IPS-18a (cell line): ENCODE measurements at regions not wholly inside any gene's neighbourhood (a gene's known extent, or its start where the extent isn't known, plus 50 kb on each side); places are given as distances from the start of the nearest gene placed in this dataset.
"Not testable (repeated sequence)": the region's sequence is repeated elsewhere in the genome, so short reads cannot be mapped to it uniquely, and the experiment has no call there.

Source experiments
- H3K27ac ChIP-seq: one replicate; pipeline ENCODE4 v1.5.1; 2013; ENCODE audit warnings: low read length
- H3K27me3 ChIP-seq: one replicate; pipeline ENCODE4 v1.6.1; 2013; ENCODE audit warnings: mild to moderate bottlenecking, low read length; ENCODE audit not compliant: control insufficient read depth, insufficient read depth
- H3K36me3 ChIP-seq: one replicate; pipeline ENCODE4 v1.6.1; 2013; ENCODE audit warnings: low read depth, low read length; ENCODE audit not compliant: control insufficient read depth
- H3K4me1 ChIP-seq: one replicate; pipeline ENCODE4 v1.6.1; 2013; ENCODE audit warnings: low read depth, low read length; ENCODE audit not compliant: control insufficient read depth
- H3K4me3 ChIP-seq: one replicate; pipeline ENCODE4 v1.5.1; 2013; ENCODE audit warnings: low read length
- H3K9ac ChIP-seq: one replicate; pipeline ENCODE4 v1.6.1; 2013; ENCODE audit warnings: mild to moderate bottlenecking, low read length, moderate library complexity
- H3K9me3 ChIP-seq: one replicate; pipeline ENCODE4 v1.6.1; 2013; ENCODE audit warnings: low read depth, low read length; ENCODE audit not compliant: control insufficient read depth

DNA sequence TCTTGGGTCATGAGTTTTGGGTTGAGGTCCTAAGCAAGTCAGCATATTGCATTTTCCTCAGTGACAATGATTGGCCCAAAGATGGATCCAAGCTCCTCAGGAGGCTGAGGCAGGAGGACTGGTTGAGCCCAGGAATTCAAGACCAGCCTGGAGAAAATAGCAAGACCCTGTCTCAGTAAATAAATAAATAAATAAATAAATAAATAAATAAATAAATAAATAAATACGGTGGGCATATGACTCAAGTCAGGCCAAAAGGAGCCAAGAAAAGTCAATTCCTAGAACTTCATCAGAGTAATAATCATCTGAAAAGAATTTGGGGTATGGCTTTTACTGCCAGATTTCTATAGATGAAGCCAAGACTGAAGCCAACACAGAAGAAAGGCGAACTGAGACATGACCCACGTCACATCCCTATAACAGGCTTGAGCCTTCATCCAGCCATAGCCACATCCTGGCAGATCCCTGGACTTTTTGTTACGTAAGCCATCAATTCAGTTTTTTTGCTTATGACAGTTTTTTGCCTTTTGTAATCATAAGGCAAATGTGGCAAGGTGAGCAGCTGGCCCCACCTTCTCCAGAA, 88.5 kb upstream of the NFASC start:
- H3K4me1 ChIP-seq, result no peaks in the 10 kb centered on the region
- H3K27me3 ChIP-seq, result no peaks in the 10 kb centered on the region
- H3K36me3 ChIP-seq, result no peaks in the 10 kb centered on the region
- H3K9me3 ChIP-seq, result no peaks in the 10 kb centered on the region
- no peak overlapping the region for H3K4me3 ChIP-seq
- H3K27ac ChIP-seq, result no peak overlapping the region
- H3K9ac ChIP-seq, result no peak overlapping the region

DNA sequence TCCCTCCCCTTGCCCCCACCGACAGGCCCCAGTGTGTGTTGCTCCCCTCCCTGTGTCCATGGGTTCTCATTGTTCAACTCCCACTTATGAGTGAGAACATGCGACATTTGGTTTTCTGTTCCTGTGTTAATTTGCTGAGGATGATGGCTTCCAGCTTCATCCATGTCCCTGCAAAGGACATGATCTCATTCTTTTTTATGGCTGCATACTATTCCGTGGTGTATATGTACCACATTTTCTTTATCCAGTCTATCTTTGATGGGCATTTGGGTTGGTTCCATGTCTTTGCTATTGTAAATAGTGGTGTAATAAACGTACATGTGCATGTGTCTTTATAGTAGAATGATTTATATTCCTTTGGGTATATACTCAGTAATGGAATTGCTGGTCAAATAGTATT, 85.6 kb upstream of the NFASC start:
- H3K36me3 ChIP-seq, H3K4me1 ChIP-seq, H3K4me3 ChIP-seq, H3K9ac ChIP-seq, H3K27me3 ChIP-seq, H3K9me3 ChIP-seq, H3K27ac ChIP-seq: not testable (repeated sequence)

DNA sequence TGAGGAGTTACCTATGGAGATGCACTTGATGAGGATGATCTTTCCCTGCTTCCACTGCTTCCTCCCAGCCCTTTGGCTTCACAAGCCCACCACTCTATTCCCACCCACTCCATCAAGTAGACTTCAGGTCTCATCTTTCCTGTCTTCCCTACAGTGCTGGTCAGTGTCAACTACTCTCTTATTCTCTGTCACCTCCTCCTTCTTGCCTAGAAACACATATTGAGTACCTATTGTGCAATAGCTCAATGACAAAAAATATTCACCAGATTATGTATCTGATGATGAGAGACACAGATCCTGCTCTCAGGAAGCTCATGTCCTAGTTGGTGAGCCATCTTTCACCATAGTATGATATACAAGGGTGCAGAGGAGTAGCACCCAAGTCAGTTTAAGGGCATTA, 82.2 kb upstream of the NFASC start:
- no peaks in the 10 kb centered on the region for H3K4me1 ChIP-seq
- no peaks in the 10 kb centered on the region for H3K36me3 ChIP-seq
- no peaks in the 10 kb centered on the region for H3K27me3 ChIP-seq
- H3K9me3 ChIP-seq, result no peaks in the 10 kb centered on the region
- no peak overlapping the region for H3K4me3 ChIP-seq
- no peak overlapping the region for H3K27ac ChIP-seq
- H3K9ac ChIP-seq, result no peak overlapping the region

- H3K9me3 ChIP-seq, result no peaks in the 10 kb centered on the region
- no peaks in the 10 kb centered on the region for H3K36me3 ChIP-seq
- no peak overlapping the region for H3K9ac ChIP-seq
- no peak overlapping the region for H3K27ac ChIP-seq
- no peak overlapping the region for H3K4me3 ChIP-seq
- no peaks in the 10 kb centered on the region for H3K27me3 ChIP-seq
- H3K4me1 ChIP-seq, result no peaks in the 10 kb centered on the region
Observed at GRCh38 chr1:204791453-204792353, 79.0 kb upstream of the NFASC start.

DNA sequence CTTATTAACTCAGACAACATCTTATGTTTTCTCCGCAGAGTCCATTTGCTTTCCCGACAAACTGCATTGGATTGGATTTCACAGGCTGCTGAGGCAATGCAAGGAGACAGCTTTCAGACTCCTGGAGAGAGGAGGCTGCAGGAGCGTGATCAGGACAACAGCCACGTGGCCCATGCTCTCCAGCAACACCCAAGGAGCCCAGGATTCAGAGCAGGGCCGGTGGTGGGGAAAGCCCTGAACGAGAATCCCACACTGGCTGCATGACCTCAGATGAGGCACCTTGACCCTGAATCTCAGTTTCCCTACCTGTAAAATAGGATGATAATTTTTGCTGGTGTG, 78.3 kb upstream of the NFASC start:
- Histone ChIP-seq H3K27me3 (no peaks in the 10 kb centered on the region), H3K9me3 (no peaks in the 10 kb centered on the region), H3K4me1 (no peaks in the 10 kb centered on the region), H3K9ac (no peak overlapping the region), H3K4me3 (no peak overlapping the region), H3K27ac (no peak overlapping the region), H3K36me3 (no peaks in the 10 kb centered on the region)

DNA sequence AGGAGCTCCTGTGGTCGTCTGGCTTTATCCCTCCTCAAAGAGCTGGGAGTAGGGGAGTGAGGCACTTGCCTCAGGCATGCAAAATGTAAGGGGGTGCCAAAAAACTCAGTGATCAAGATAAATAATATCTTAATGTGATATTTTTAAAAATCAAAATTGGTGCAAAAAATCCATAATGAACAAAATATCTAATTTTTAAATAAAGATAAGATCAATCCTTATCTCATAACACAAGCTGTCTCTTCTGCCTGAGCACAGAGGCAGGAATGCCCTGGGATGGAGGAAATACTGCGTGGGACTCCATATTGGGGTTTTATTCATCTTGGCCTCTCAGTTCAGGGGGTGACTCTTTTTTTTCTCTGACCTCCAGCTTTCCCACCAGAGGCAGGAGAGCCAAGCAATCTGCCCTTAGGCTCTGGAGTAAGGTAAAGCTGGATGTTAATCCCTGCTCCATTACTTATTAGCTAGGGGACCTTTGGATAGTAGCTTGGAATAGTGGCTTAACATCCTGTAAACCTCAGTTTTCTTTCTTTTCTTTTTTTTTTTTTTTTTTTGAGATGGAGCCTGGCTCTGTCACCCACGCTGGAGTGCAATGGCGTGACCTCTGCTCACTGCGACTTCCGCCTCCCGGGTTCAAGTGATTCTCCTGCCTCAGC, 77.3 kb upstream of the NFASC start:
- no peak overlapping the region for H3K9ac ChIP-seq
- no peaks in the 10 kb centered on the region for H3K36me3 ChIP-seq
- H3K4me1 ChIP-seq, result no peaks in the 10 kb centered on the region
- no peaks in the 10 kb centered on the region for H3K9me3 ChIP-seq
- H3K27me3 ChIP-seq, result no peaks in the 10 kb centered on the region
- H3K27ac ChIP-seq, result no peak overlapping the region
- H3K4me3 ChIP-seq, result no peak overlapping the region

DNA sequence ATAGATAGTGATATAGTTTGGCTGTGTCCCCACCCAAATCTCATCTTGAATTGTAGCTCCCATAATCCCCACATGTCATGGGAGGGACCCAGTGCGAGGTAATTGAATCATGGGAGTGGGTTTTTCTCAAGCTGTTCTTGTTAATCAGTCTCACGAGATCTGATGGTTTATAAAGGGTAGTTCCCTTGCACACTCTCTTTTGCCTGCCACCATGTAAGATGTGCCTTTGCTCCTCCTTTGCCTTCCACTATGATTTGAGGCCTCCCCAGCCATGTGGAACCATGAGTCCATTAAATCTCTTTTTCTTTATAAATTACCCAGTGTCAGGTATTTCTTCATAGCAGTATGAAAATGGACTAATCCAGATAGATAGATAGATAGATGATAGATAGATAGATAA, 73.8 kb upstream of the NFASC start:
- H3K9me3 ChIP-seq, H3K4me3 ChIP-seq, H3K27ac ChIP-seq, H3K36me3 ChIP-seq, H3K9ac ChIP-seq, H3K27me3 ChIP-seq, H3K4me1 ChIP-seq: not testable (repeated sequence)

GRCh38 chr1:204797401-204797800, 73.3 kb upstream of the NFASC start:
- Histone ChIP-seq H3K27me3 (no peaks in the 10 kb centered on the region), H3K27ac (no peak overlapping the region), H3K9ac (no peak overlapping the region), H3K4me1 (no peaks in the 10 kb centered on the region), H3K36me3 (no peaks in the 10 kb centered on the region), H3K9me3 (no peaks in the 10 kb centered on the region), H3K4me3 (no peak overlapping the region)

DNA sequence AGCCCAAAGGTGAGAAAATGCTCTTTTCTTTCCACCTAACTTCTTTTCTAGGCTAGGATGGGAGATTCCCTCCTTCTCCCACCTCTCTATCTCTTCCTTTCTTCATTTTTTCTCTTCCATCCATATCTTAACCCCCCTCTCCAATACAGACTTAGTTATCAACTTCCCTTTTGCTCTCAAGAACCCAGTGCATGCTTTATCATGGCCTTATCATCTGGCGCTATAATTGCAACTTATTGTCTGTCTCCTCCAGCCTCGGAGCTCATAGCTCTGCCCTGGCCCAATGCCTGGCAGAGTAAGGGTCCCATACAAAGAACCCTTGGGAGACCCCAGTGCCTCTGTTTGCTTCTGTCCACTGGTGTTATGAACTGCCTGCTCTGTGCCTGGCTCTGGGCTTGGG, 71.0 kb upstream of the NFASC start:
- H3K27ac ChIP-seq, result no peak overlapping the region
- no peaks in the 10 kb centered on the region for H3K27me3 ChIP-seq
- H3K9me3 ChIP-seq, result no peaks in the 10 kb centered on the region
- no peak overlapping the region for H3K9ac ChIP-seq
- H3K36me3 ChIP-seq, result no peaks in the 10 kb centered on the region
- H3K4me1 ChIP-seq, result no peaks in the 10 kb centered on the region
- H3K4me3 ChIP-seq, result no peak overlapping the region

DNA sequence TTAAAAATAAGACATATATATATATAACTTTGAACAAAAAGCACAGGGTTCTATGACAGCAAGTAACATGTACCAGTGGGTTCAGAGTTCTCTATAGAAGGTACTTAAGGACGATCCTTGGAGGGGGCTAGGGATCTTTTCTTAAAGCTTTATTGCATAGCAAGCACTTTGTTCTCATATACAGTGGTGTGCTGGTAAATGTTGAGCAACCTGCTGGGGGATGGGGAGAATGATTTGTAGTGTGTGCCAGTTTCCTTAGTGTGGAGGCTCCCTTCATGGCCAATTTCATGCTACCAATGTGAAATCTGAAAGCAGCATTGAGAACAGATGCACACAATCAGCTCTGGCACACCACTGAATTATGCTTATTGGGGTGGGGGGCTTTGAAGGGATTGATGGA, 69.5 kb upstream of the NFASC start:
- Histone ChIP-seq H3K36me3 (no peaks in the 10 kb centered on the region), H3K9ac (no peak overlapping the region), H3K4me3 (no peak overlapping the region), H3K4me1 (no peaks in the 10 kb centered on the region), H3K27me3 (peaks cover 3% of the 10 kb centered on the region), H3K9me3 (no peaks in the 10 kb centered on the region), H3K27ac (no peak overlapping the region)

- no peaks in the 10 kb centered on the region for H3K36me3 ChIP-seq
- no peaks in the 10 kb centered on the region for H3K9me3 ChIP-seq
- H3K27me3 ChIP-seq, result peaks cover 8% of the 10 kb centered on the region
- no peak overlapping the region for H3K27ac ChIP-seq
- H3K9ac ChIP-seq, result no peak overlapping the region
- no peaks in the 10 kb centered on the region for H3K4me1 ChIP-seq
- H3K4me3 ChIP-seq, result no peak overlapping the region
Observed at GRCh38 chr1:204802401-204803175, 68.1 kb upstream of the NFASC start.
